Kidney (tissue), 13 donors: ENCODE measurements at regions not wholly inside any gene's neighbourhood (a gene's known extent, or its start where the extent isn't known, plus 50 kb on each side); places are given as distances from the start of the nearest gene placed in this dataset.
A peak's percentile ranks its signal among the peaks of the same experiment; 100 is the strongest.

ENCODE experiments used
- DNase-seq, 5 donors: peaks; one replicate each; pipeline ENCODE4 v3.0.0-alpha.2; 2013 to 2020
- FAIRE-seq: peaks from 2 replicates; lab custom pipeline; 2012; peaks lifted over from hg19 to GRCh38; lab: Jason Lieb, UNC
- H3K27ac ChIP-seq, 2 donors: one replicate each; pipeline ENCODE4 v1.7.0; 2013; ENCODE audit warnings: low read depth in 2 of 2, low read length in 2 of 2, inconsistent platforms in 1 of 2
- H3K27me3 ChIP-seq: one replicate; pipeline ENCODE4 v1.7.1; 2013; ENCODE audit warnings: low read length, inconsistent platforms; ENCODE audit not compliant: control insufficient read depth, insufficient read depth
- H3K36me3 ChIP-seq, 3 donors: one replicate each; pipeline versions ENCODE4 v1.7.0 to v1.7.1; 2013; ENCODE audit warnings: low read length in 3 of 3, control low read depth in 1 of 3, inconsistent platforms in 1 of 3; ENCODE audit not compliant: insufficient read depth in 3 of 3, control insufficient read depth in 2 of 3
- H3K4me1 ChIP-seq, 3 donors: one replicate each; pipeline versions ENCODE4 v1.7.0 to v1.7.1; 2013; ENCODE audit warnings: low read length in 3 of 3, inconsistent platforms in 1 of 3, low read depth in 1 of 3; ENCODE audit not compliant: control insufficient read depth in 2 of 3, insufficient read depth in 2 of 3
- H3K4me3 ChIP-seq, 3 donors: one replicate each; pipeline versions ENCODE4 v1.7.0 to v1.8.1; 2013; ENCODE audit warnings: low read length in 3 of 3, control low read depth in 1 of 3, inconsistent platforms in 1 of 3
- H3K9ac ChIP-seq, 3 donors: one replicate each; pipeline versions ENCODE4 v1.7.0 to v1.7.1; 2013; ENCODE audit warnings: low read length in 3 of 3, control low read depth in 1 of 3, inconsistent platforms in 1 of 3
- H3K9me3 ChIP-seq, 3 donors: one replicate each; pipeline versions ENCODE4 v1.7.0 to v1.7.1; 2013; ENCODE audit warnings: low read length in 3 of 3, control low read depth in 1 of 3, inconsistent platforms in 1 of 3; ENCODE audit not compliant: control insufficient read depth in 2 of 3, insufficient read depth in 1 of 3
- CTCF ChIP-seq: IDR thresholded peaks from 3 replicates; pipeline ENCODE4 v1.5.1; 2012; ENCODE audit warnings: mild to moderate bottlenecking, moderate library complexity, borderline replicate concordance; ENCODE audit not compliant: insufficient read depth; ENCODE audit errors: extremely low read depth
- intact Hi-C: fragments of 100-400 bp; cut with DNase I; formaldehyde crosslinking; loops from one replicate; pipeline ENCODE4 v1.11.1; 2022
- donor health status: control.
- donor health status: control.
- donor health status: control.
- donor health status: control.
- donor health status: control.
- donor health status: DM: yes; HTN: yes; CAD: no.
- donor health status: Normal renal cell carcinoma (clear cell type).

DNA sequence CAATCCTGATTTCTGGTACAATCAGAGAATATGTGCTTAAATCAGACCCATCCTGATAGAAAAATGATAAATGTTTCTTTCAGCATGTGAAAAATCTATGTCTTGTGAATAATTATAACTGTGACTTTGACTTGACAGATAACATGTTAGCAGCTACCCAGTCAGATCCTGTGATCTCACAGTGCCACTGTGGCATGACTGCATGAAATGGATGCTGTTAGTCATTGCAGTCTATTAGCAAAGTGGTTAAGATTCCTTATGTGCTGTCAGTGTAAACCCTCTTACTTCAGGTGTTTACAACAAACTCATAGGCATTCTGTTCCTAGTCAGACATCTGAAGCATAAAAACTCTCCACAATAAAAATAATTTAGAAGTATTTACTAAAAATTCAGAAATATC is 244.6 kb upstream of the RND3 start:
- H3K36me3 ChIP-seq: no peaks in the 10 kb centered on the region
- H3K27me3 ChIP-seq: no peaks in the 10 kb centered on the region
- H3K4me1 ChIP-seq: no peaks in the 10 kb centered on the region
- no peak for FAIRE-seq
- no peaks in the 10 kb centered on the region for H3K9me3 ChIP-seq
- DNase-seq: peak in 1 of 5 donors; percentile 20
- no peak overlapping the region for H3K4me3 ChIP-seq
- TF ChIP-seq CTCF: no peak
- H3K27ac ChIP-seq: no peak overlapping the region
- intact Hi-C loops: no loop called here
- H3K9ac ChIP-seq: no peak overlapping the region

GRCh38 chr2:150729495-150729955 is 242.1 kb upstream of the RND3 start:
- peaks cover 0 to 5% (median 0%) of the 10 kb centered on the region in 3 donors for H3K9me3 ChIP-seq
- no peak for TF ChIP-seq CTCF
- intact Hi-C loops: no loop called here
- no peaks in the 10 kb centered on the region for H3K36me3 ChIP-seq
- DNase-seq (no peak), FAIRE-seq (no peak)
- no peak overlapping the region for H3K4me3 ChIP-seq
- H3K9ac ChIP-seq: no peak overlapping the region
- H3K27ac ChIP-seq: no peak overlapping the region
- H3K4me1 ChIP-seq: no peaks in the 10 kb centered on the region
- no peaks in the 10 kb centered on the region for H3K27me3 ChIP-seq

DNA sequence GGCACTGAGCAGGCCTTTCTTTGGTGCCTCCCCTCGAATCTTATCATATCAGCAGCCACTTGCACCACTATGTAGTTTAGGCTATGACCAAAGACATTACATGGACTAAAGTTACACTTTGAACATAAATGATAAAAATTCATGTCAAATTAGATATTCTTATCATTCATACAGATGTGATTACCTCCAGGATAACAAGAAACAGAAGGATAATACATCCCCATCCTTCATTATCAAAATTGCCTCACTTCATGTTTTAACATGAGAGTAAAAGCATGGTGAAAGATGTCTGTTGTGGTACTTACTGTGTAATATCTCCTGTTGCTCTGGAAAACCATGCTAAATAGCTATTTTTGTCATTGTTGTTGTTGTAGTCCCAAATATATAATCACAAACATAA is 230.8 kb upstream of the RND3 start:
- H3K27me3 ChIP-seq: no peaks in the 10 kb centered on the region
- intact Hi-C loops: no loop called here
- H3K9me3 ChIP-seq: no peaks in the 10 kb centered on the region
- DNase-seq (no peak), FAIRE-seq (no peak)
- H3K9ac ChIP-seq: no peak overlapping the region
- TF ChIP-seq CTCF: no peak
- H3K4me1 ChIP-seq: no peaks in the 10 kb centered on the region
- no peak overlapping the region for H3K4me3 ChIP-seq
- no peaks in the 10 kb centered on the region for H3K36me3 ChIP-seq
- H3K27ac ChIP-seq: no peak overlapping the region

DNA sequence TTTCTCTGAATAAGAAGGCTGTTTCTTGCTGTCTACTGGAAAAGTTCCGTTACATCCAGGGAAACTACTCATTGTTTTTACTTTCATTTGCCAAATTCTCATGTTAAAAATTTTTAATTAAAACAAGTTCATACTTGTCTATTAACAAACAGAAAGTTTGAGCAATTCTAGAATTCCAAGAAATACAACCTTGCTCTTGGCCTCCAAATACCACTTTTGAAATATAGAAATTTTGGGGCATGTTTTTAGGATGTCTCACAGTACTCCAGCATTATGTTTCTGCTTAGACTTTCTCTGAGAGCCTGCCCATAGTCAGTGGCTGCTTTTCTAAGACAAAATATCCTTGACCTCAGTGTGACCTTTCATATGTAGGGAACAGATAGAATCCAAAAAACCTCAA is 228.7 kb upstream of the RND3 start:
- Histone ChIP-seq H3K27ac (no peak overlapping the region), H3K4me3 (no peak overlapping the region)
- TF ChIP-seq CTCF: no peak

More for the DNA sequence above, 228.7 kb upstream of the RND3 start:
- H3K9ac ChIP-seq: no peak overlapping the region
- intact Hi-C loops: no loop called here
- FAIRE-seq: no peak
- no peak for DNase-seq
- H3K4me1 ChIP-seq: no peaks in the 10 kb centered on the region
- no peaks in the 10 kb centered on the region for H3K27me3 ChIP-seq
- H3K9me3 ChIP-seq: no peaks in the 10 kb centered on the region
- H3K36me3 ChIP-seq: no peaks in the 10 kb centered on the region
